Muscle layer of colon (tissue), 2 donors: ENCODE measurements at regions not wholly inside any gene's neighbourhood (a gene's known extent, or its start where the extent isn't known, plus 50 kb on each side); places are given as distances from the start of the nearest gene placed in this dataset.

Source experiments
- H3K27ac ChIP-seq: one replicate; pipeline ENCODE4 v1.7.0; 2013; ENCODE audit warnings: low read depth, mild to moderate bottlenecking, low read length, moderate library complexity
- H3K27me3 ChIP-seq, 2 donors: one replicate each; pipeline ENCODE4 v1.7.0; 2013; ENCODE audit warnings: low read length in 2 of 2, mild to moderate bottlenecking in 2 of 2; ENCODE audit not compliant: insufficient read depth in 2 of 2, control insufficient read depth in 1 of 2
- H3K36me3 ChIP-seq: one replicate; pipeline ENCODE4 v1.7.0; 2013; ENCODE audit warnings: mild to moderate bottlenecking, low read length; ENCODE audit not compliant: insufficient read depth
- H3K4me1 ChIP-seq: one replicate; pipeline ENCODE4 v1.7.0; 2013; ENCODE audit warnings: mild to moderate bottlenecking, low read length; ENCODE audit not compliant: insufficient read depth
- H3K4me3 ChIP-seq, 2 donors: one replicate each; pipeline ENCODE4 v1.7.0; 2013; ENCODE audit warnings: low read length in 2 of 2, low read depth in 1 of 2, mild to moderate bottlenecking in 1 of 2, moderate library complexity in 1 of 2
- H3K9ac ChIP-seq: one replicate; pipeline ENCODE4 v1.7.0; 2013; ENCODE audit warnings: low read length
- H3K9me3 ChIP-seq: one replicate; pipeline ENCODE4 v1.7.0; 2013; ENCODE audit warnings: mild to moderate bottlenecking, low read length
- donor health status: abdominal sarcoma.
- donor health status: Adenocarcinoma of cecum.

- Histone ChIP-seq H3K27ac (no peak overlapping the region), H3K9me3 (no peaks in the 10 kb centered on the region), H3K36me3 (no peaks in the 10 kb centered on the region), H3K27me3 (no peaks in the 10 kb centered on the region), H3K4me1 (no peaks in the 10 kb centered on the region), H3K9ac (no peak overlapping the region), H3K4me3 (no peak overlapping the region)
These were observed 187.6 kb downstream of the GADD45G start for GRCh38 chr9:89792189-89793123.

- H3K9me3 ChIP-seq = no peaks in the 10 kb centered on the region
- H3K4me1 ChIP-seq = no peaks in the 10 kb centered on the region
- H3K4me3 ChIP-seq = no peak overlapping the region
- H3K27ac ChIP-seq = no peak overlapping the region
- H3K9ac ChIP-seq = no peak overlapping the region
- no peaks in the 10 kb centered on the region for H3K36me3 ChIP-seq
- no peaks in the 10 kb centered on the region for H3K27me3 ChIP-seq
These were observed 188.3 kb downstream of the GADD45G start for GRCh38 chr9:89793124-89793495.

GRCh38 chr9:89793551-89793950, 188.7 kb downstream of the GADD45G start:
- Histone ChIP-seq H3K4me3 (no peak overlapping the region), H3K27ac (no peak overlapping the region), H3K27me3 (no peaks in the 10 kb centered on the region), H3K4me1 (no peaks in the 10 kb centered on the region), H3K36me3 (no peaks in the 10 kb centered on the region), H3K9ac (no peak overlapping the region), H3K9me3 (no peaks in the 10 kb centered on the region)

- H3K9ac ChIP-seq = no peak overlapping the region
- no peak overlapping the region for H3K27ac ChIP-seq
- no peaks in the 10 kb centered on the region for H3K36me3 ChIP-seq
- H3K9me3 ChIP-seq = no peaks in the 10 kb centered on the region
- no peaks in the 10 kb centered on the region for H3K4me1 ChIP-seq
- H3K4me3 ChIP-seq = no peak overlapping the region
- no peaks in the 10 kb centered on the region for H3K27me3 ChIP-seq
These were observed 190.1 kb downstream of the GADD45G start for GRCh38 chr9:89794918-89795317.

GRCh38 chr9:89795538-89796195, 190.9 kb downstream of the GADD45G start:
- H3K9ac ChIP-seq = no peak overlapping the region
- H3K27me3 ChIP-seq = no peaks in the 10 kb centered on the region
- H3K27ac ChIP-seq = no peak overlapping the region
- no peaks in the 10 kb centered on the region for H3K9me3 ChIP-seq
- no peak overlapping the region for H3K4me3 ChIP-seq
- no peaks in the 10 kb centered on the region for H3K36me3 ChIP-seq
- H3K4me1 ChIP-seq = no peaks in the 10 kb centered on the region

GRCh38 chr9:89796606-89797005, 191.8 kb downstream of the GADD45G start:
- H3K9me3 ChIP-seq = no peaks in the 10 kb centered on the region
- no peak overlapping the region for H3K9ac ChIP-seq
- no peaks in the 10 kb centered on the region for H3K4me1 ChIP-seq
- no peaks in the 10 kb centered on the region for H3K36me3 ChIP-seq
- H3K4me3 ChIP-seq = no peak overlapping the region
- no peaks in the 10 kb centered on the region for H3K27me3 ChIP-seq
- no peak overlapping the region for H3K27ac ChIP-seq

GRCh38 chr9:89797255-89797654, 192.4 kb downstream of the GADD45G start:
- Histone ChIP-seq H3K27me3 (no peaks in the 10 kb centered on the region), H3K4me3 (no peak overlapping the region), H3K4me1 (peaks cover 2% of the 10 kb centered on the region), H3K36me3 (no peaks in the 10 kb centered on the region), H3K9me3 (no peaks in the 10 kb centered on the region), H3K27ac (no peak overlapping the region), H3K9ac (no peak overlapping the region)

GRCh38 chr9:89797937-89798455, 193.2 kb downstream of the GADD45G start:
- no peaks in the 10 kb centered on the region for H3K36me3 ChIP-seq
- no peaks in the 10 kb centered on the region for H3K9me3 ChIP-seq
- peaks cover 10% of the 10 kb centered on the region for H3K4me1 ChIP-seq
- no peaks in the 10 kb centered on the region for H3K27me3 ChIP-seq
- H3K4me3 ChIP-seq = no peak overlapping the region
- H3K27ac ChIP-seq = no peak overlapping the region
- no peak overlapping the region for H3K9ac ChIP-seq

- Histone ChIP-seq H3K27ac (no peak overlapping the region), H3K27me3 (no peaks in the 10 kb centered on the region), H3K9ac (no peak overlapping the region)
These were observed 193.8 kb downstream of the GADD45G start for GRCh38 chr9:89798547-89799120.

GRCh38 chr9:89799221-89799620, 194.4 kb downstream of the GADD45G start:
- no peaks in the 10 kb centered on the region for H3K27me3 ChIP-seq
- no peak overlapping the region for H3K9ac ChIP-seq
- H3K4me3 ChIP-seq = no peak overlapping the region
- no peaks in the 10 kb centered on the region for H3K36me3 ChIP-seq
- H3K9me3 ChIP-seq = no peaks in the 10 kb centered on the region
- peaks cover 12% of the 10 kb centered on the region for H3K4me1 ChIP-seq
- no peak overlapping the region for H3K27ac ChIP-seq

More at GRCh38 chr9:89798547-89799120, 193.8 kb downstream of the GADD45G start:
- Histone ChIP-seq H3K4me3 (no peak overlapping the region), H3K9me3 (no peaks in the 10 kb centered on the region), H3K4me1 (peaks cover 12% of the 10 kb centered on the region), H3K36me3 (no peaks in the 10 kb centered on the region)

- Histone ChIP-seq H3K27ac (no peak overlapping the region), H3K9me3 (no peaks in the 10 kb centered on the region), H3K4me1 (peaks cover 12% of the 10 kb centered on the region), H3K4me3 (no peak overlapping the region), H3K36me3 (no peaks in the 10 kb centered on the region), H3K9ac (no peak overlapping the region), H3K27me3 (no peaks in the 10 kb centered on the region)
These were observed 195.0 kb downstream of the GADD45G start for GRCh38 chr9:89799766-89800165.
